ENCODE measurements at regions not wholly inside any gene's neighbourhood (a gene's known extent, or its start where the extent isn't known, plus 50 kb on each side); places are given as distances from the start of the nearest gene placed in this dataset.

- no peak overlapping the region for H3K4me3 Mint-ChIP-seq
- Histone ChIP-seq H3K4me1 (ENCODE audit: control insufficient read depth in 1 of 2, insufficient read depth in 2 of 2, low read length in 2 of 2) (no peaks in the 10 kb centered on the region), H3K9ac (ENCODE audit: insufficient read depth, low read length, poor library complexity, severe bottlenecking) (no peak overlapping the region), H3K4me2 (replicated peaks; ENCODE audit: extremely low read depth, low read length, poor library complexity, severe bottlenecking) (no peak overlapping the region), H2AFZ (ENCODE audit: insufficient read depth, low read depth, low read length, poor library complexity, severe bottlenecking) (no peak overlapping the region), H3K79me2 (ENCODE audit: insufficient read depth, low read length) (no peaks in the 10 kb centered on the region), H3K4me3 (replicated peaks in 1 of 3; ENCODE audit: low read depth in 2 of 3, low read length in 3 of 3) (no peak overlapping the region), H3K27ac (ENCODE audit: low read depth in 1 of 2, low read length in 2 of 2) (no peak overlapping the region), H3K36me3 (replicated peaks in 1 of 2; ENCODE audit: control insufficient read depth in 1 of 2, insufficient read depth in 2 of 2, low read length in 2 of 2) (no peaks in the 10 kb centered on the region), H4K20me1 (ENCODE audit: insufficient read depth, low read length) (no peaks in the 10 kb centered on the region), H3K27me3 (ENCODE audit: control insufficient read depth in 2 of 2, insufficient read depth in 2 of 2, low read length in 2 of 2) (no peaks in the 10 kb centered on the region), H3K9me3 (replicated peaks in 1 of 2; ENCODE audit: control insufficient read depth in 1 of 2, insufficient read depth in 1 of 2, low read length in 2 of 2) (no peaks in the 10 kb centered on the region)
- peaks cover 0 to 2% (median 0%) of the 10 kb centered on the region in 7 donors for H3K9me3 Mint-ChIP-seq
- WGBS (ENCODE audit: insufficient coverage), result no CpG with 5 or more reads among the region's 1 CpG
- intact Hi-C loops (cut with micrococcal nuclease), result no loop called here
- no peaks in the 10 kb centered on the region for H3K36me3 Mint-ChIP-seq
- H3K4me1 Mint-ChIP-seq, result no peaks in the 10 kb centered on the region
- no peaks in the 10 kb centered on the region for H3K27me3 Mint-ChIP-seq (ENCODE audit: low read depth in 3 of 3)
- TF ChIP-seq CTCF (IDR thresholded peaks at IDR 0.05), result no peak
- H3K27ac Mint-ChIP-seq, result no peak overlapping the region
- no peak for DNase-seq
Measured at GRCh38 chr6:95216555-95216954, 360.8 kb upstream of the MANEA start.

GRCh38 chr6:95227351-95227750 is 350.0 kb upstream of the MANEA start:
- Mint-ChIP-seq H3K9me3 (no peaks in the 10 kb centered on the region), H3K36me3 (no peaks in the 10 kb centered on the region), H3K4me1 (no peaks in the 10 kb centered on the region), H3K4me3 (no peak overlapping the region), H3K27ac (no peak overlapping the region), H3K27me3 (ENCODE audit: low read depth in 3 of 3) (peaks cover 0 to 2% (median 0%) of the 10 kb centered on the region in 3 donors)
- H3K36me3 ChIP-seq (replicated peaks in 1 of 2; ENCODE audit: control insufficient read depth in 1 of 2, insufficient read depth in 2 of 2, low read length in 2 of 2), result no peaks in the 10 kb centered on the region
- H3K4me2 ChIP-seq (replicated peaks; ENCODE audit: extremely low read depth, low read length, poor library complexity, severe bottlenecking), result no peak overlapping the region
- 45% methylated on average over 4 of the region's 5 CpGs for WGBS (ENCODE audit: insufficient coverage)
- H3K4me1 ChIP-seq (ENCODE audit: control insufficient read depth in 1 of 2, insufficient read depth in 2 of 2, low read length in 2 of 2), result no peaks in the 10 kb centered on the region
- H3K4me3 ChIP-seq (replicated peaks in 1 of 3; ENCODE audit: low read depth in 2 of 3, low read length in 3 of 3), result no peak overlapping the region
- DNase-seq, result no peak
- no peaks in the 10 kb centered on the region for H3K79me2 ChIP-seq (ENCODE audit: insufficient read depth, low read length)
- no peak overlapping the region for H2AFZ ChIP-seq (ENCODE audit: insufficient read depth, low read depth, low read length, poor library complexity, severe bottlenecking)
- no peaks in the 10 kb centered on the region for H3K27me3 ChIP-seq (ENCODE audit: control insufficient read depth in 2 of 2, insufficient read depth in 2 of 2, low read length in 2 of 2)
- H4K20me1 ChIP-seq (ENCODE audit: insufficient read depth, low read length), result no peaks in the 10 kb centered on the region
- no peak for TF ChIP-seq CTCF (IDR thresholded peaks at IDR 0.05)
- H3K9me3 ChIP-seq (replicated peaks in 1 of 2; ENCODE audit: control insufficient read depth in 1 of 2, insufficient read depth in 1 of 2, low read length in 2 of 2), result no peaks in the 10 kb centered on the region
- no peak overlapping the region for H3K27ac ChIP-seq (ENCODE audit: low read depth in 1 of 2, low read length in 2 of 2)
- intact Hi-C loops (cut with micrococcal nuclease), result no loop called here
- no peak overlapping the region for H3K9ac ChIP-seq (ENCODE audit: insufficient read depth, low read length, poor library complexity, severe bottlenecking)

Data from CD14-positive monocyte (primary cell).